SK-N-SH (cell line): ENCODE measurements at regions not wholly inside any gene's neighbourhood (a gene's known extent, or its start where the extent isn't known, plus 50 kb on each side); places are given as distances from the start of the nearest gene placed in this dataset.
A peak's percentile ranks its signal among the peaks of the same experiment; 100 is the strongest.

Experiments
- CTCF ChIA-PET: fragments of 300-600, 350-600 bp; formaldehyde crosslinking; extraction: SDS; loops from one replicate; lab custom pipeline; 2021; lab: Yijun Ruan, JAX
- POLR2A ChIA-PET: fragments of 350-600 bp; sonication (Branson Sonifier 250); formaldehyde crosslinking; extraction: SDS; loops from one replicate; lab custom pipeline; 2020; ENCODE audit warnings: antibody characterized with exemption, inconsistent platforms; lab: Yijun Ruan, JAX
- DNase-seq: peaks from one replicate; pipeline ENCODE4 v3.0.0; 2012
- H2AFZ ChIP-seq: fragments of 200-600 bp; sonication (generic); 2 replicates; pipeline ENCODE4 v1.8.1; 2016; ENCODE audit warnings: antibody characterized with exemption, mild to moderate bottlenecking, low read depth
- H3F3A ChIP-seq: fragments of 200-600 bp; sonication (generic); replicated peaks from 2 replicates; pipeline ENCODE3; 2016; ENCODE audit warnings: antibody characterized with exemption, mild to moderate bottlenecking; ENCODE audit not compliant: insufficient read depth
- H3K27ac ChIP-seq, 2 experiments: fragments of 200-500 bp in 1 of 2; fragments of 200-600 bp in 1 of 2; sonication (Bioruptor generic) in 1 of 2; sonication (generic), shearing (Covaris generic) in 1 of 2; 2 replicates each; pipeline versions ENCODE4 v1.5.1 to v1.6.1; 2014 to 2016; ENCODE audit warnings: low read depth in 2 of 2, inconsistent platforms in 1 of 2, low read length in 1 of 2, mild to moderate bottlenecking in 1 of 2, mixed read lengths in 1 of 2
- H3K27me3 ChIP-seq: fragments of 200-600 bp; sonication (generic), shearing (Covaris generic); 2 replicates; pipeline ENCODE4 v1.6.1; 2016; ENCODE audit warnings: mixed run types; ENCODE audit not compliant: insufficient read depth
- H3K36me3 ChIP-seq, 2 experiments: fragments of 200-500 bp in 1 of 2; fragments of 200-600 bp in 1 of 2; sonication (Bioruptor generic) in 1 of 2; sonication (generic) in 1 of 2; replicated peaks in 1 of 2; 2 replicates each; pipeline versions ENCODE3 to v1.5.1; 2014 to 2016; ENCODE audit warnings: low read length in 1 of 2, mild to moderate bottlenecking in 1 of 2; ENCODE audit not compliant: insufficient read depth in 2 of 2, control insufficient read depth in 1 of 2
- H3K4me1 ChIP-seq, 2 experiments: fragments of 200-500 bp in 1 of 2; fragments of 200-600 bp in 1 of 2; sonication (Bioruptor generic) in 1 of 2; sonication (generic), shearing (Covaris generic) in 1 of 2; 2 replicates each; pipeline versions ENCODE4 v1.5.1 to v1.6.1; 2014 to 2016; ENCODE audit warnings: low read depth in 1 of 2, low read length in 1 of 2, mixed run types in 1 of 2; ENCODE audit not compliant: insufficient read depth in 2 of 2, control insufficient read depth in 1 of 2
- H3K4me2 ChIP-seq: fragments of 200-600 bp; sonication (generic), shearing (Covaris generic); 2 replicates; pipeline ENCODE4 v1.6.1; 2017; ENCODE audit warnings: mixed run types
- H3K4me3 ChIP-seq, 2 experiments: fragments of 200-500 bp in 1 of 2; fragments of 200-600 bp in 1 of 2; sonication (Bioruptor generic) in 1 of 2; sonication (generic), shearing (Covaris generic) in 1 of 2; 2 replicates each; pipeline versions ENCODE4 v1.5.1 to v1.8.1; 2014 to 2016; ENCODE audit warnings: low read depth in 2 of 2, inconsistent platforms in 1 of 2, low read length in 1 of 2, mild to moderate bottlenecking in 1 of 2, mixed read lengths in 1 of 2, moderate library complexity in 1 of 2
- H3K79me2 ChIP-seq: fragments of 200-600 bp; sonication (generic); 2 replicates; pipeline ENCODE4 v1.8.1; 2017; ENCODE audit warnings: mild to moderate bottlenecking; ENCODE audit not compliant: insufficient read depth
- H3K9ac ChIP-seq: fragments of 200-600 bp; sonication (generic); 2 replicates; pipeline ENCODE4 v1.6.1; 2017; ENCODE audit warnings: mixed run types
- H3K9me2 ChIP-seq: fragments of 200-600 bp; sonication (generic); 2 replicates; pipeline ENCODE4 v1.6.1; 2017; ENCODE audit warnings: mixed run types
- H3K9me3 ChIP-seq: fragments of 200-600 bp; sonication (generic); 2 replicates; pipeline ENCODE4 v1.6.1; 2017; ENCODE audit warnings: mixed run types, mild to moderate bottlenecking, moderate library complexity
- H4K20me1 ChIP-seq: fragments of 200-600 bp; sonication (generic); 2 replicates; pipeline ENCODE4 v1.6.1; 2017; ENCODE audit warnings: mild to moderate bottlenecking, mixed run types; ENCODE audit not compliant: insufficient read depth
- CHD2 ChIP-seq: fragments of 150-350 bp; IDR thresholded peaks from 2 replicates; pipeline ENCODE4 v1.6.1; 2018; ENCODE audit warnings: low read length; ENCODE audit not compliant: partially characterized antibody
- ELF1 ChIP-seq: IDR thresholded peaks from 2 replicates; pipeline ENCODE4 v1.4.0; 2012
- EP300 ChIP-seq, 2 experiments: IDR thresholded peaks; 2 replicates each; pipeline versions ENCODE4 v1.4.0 to v1.6.1; 2012; ENCODE audit warnings: borderline replicate concordance in 1 of 2, low read depth in 1 of 2, low read length in 1 of 2
- FOSL2 ChIP-seq: IDR thresholded peaks from 2 replicates; pipeline ENCODE4 v1.4.0; 2012; ENCODE audit warnings: low read depth, mild to moderate bottlenecking, moderate library complexity, borderline replicate concordance
- JUND ChIP-seq: IDR thresholded peaks from 2 replicates; pipeline ENCODE4 v1.4.0; 2012
- NRF1 ChIP-seq: IDR thresholded peaks from 2 replicates; pipeline ENCODE4 v1.6.1; 2012; ENCODE audit warnings: low read depth, mild to moderate bottlenecking, low read length
- PBX3 ChIP-seq: IDR thresholded peaks from 2 replicates; pipeline ENCODE4; 2012
- POLR2AphosphoS5 ChIP-seq: IDR thresholded peaks from 2 replicates; pipeline ENCODE4 v1.6.1; 2012; ENCODE audit warnings: low read depth, low read length
- RAD21 ChIP-seq: IDR thresholded peaks from 2 replicates; pipeline ENCODE4 v1.6.1; 2012; ENCODE audit warnings: mild to moderate bottlenecking, low read length
- RFX5 ChIP-seq: IDR thresholded peaks from 2 replicates; pipeline ENCODE4 v1.6.1; 2012; ENCODE audit warnings: mild to moderate bottlenecking, improper control_type of control experiment, low read length
- TCF12 ChIP-seq: IDR thresholded peaks from 2 replicates; pipeline ENCODE4 v1.4.0; 2012
- TEAD4 ChIP-seq: IDR thresholded peaks from 2 replicates; pipeline ENCODE4 v1.4.0; 2012; ENCODE audit warnings: mild to moderate bottlenecking, borderline replicate concordance; ENCODE audit not compliant: insufficient read depth
- USF2 ChIP-seq: fragments of 150-350 bp; IDR thresholded peaks from 2 replicates; pipeline ENCODE4 v1.6.1; 2017; ENCODE audit warnings: antibody characterized with exemption, low read length, low read depth, borderline replicate concordance
- WGBS: methylation state at CpG from one replicate; pipeline ENCODE4 v1.1.6; 2017; ENCODE audit warnings: low lambda C conversion rate; 5-methylcytosine and 5-hydroxymethylcytosine counted together
- TF ChIP-seq, protein P1 (sequence below): IDR thresholded peaks from 2 replicates; pipeline ENCODE4 v1.6.1; 2012; ENCODE audit warnings: mild to moderate bottlenecking, low read depth, low read length, moderate library complexity
- TF ChIP-seq, protein P2 (sequence below): IDR thresholded peaks from 2 replicates; pipeline ENCODE4 v1.4.0; 2012; ENCODE audit warnings: low read depth, borderline replicate concordance
- TF ChIP-seq, protein P3 (sequence below): fragments of 150-350 bp; IDR thresholded peaks from 2 replicates; pipeline ENCODE4 v1.6.1; 2016; ENCODE audit warnings: mild to moderate bottlenecking, low read depth, low read length
- TF ChIP-seq, protein P4 (sequence below): IDR thresholded peaks from 2 replicates; pipeline ENCODE4 v1.4.0; 2012; ENCODE audit warnings: low read depth

DNA sequence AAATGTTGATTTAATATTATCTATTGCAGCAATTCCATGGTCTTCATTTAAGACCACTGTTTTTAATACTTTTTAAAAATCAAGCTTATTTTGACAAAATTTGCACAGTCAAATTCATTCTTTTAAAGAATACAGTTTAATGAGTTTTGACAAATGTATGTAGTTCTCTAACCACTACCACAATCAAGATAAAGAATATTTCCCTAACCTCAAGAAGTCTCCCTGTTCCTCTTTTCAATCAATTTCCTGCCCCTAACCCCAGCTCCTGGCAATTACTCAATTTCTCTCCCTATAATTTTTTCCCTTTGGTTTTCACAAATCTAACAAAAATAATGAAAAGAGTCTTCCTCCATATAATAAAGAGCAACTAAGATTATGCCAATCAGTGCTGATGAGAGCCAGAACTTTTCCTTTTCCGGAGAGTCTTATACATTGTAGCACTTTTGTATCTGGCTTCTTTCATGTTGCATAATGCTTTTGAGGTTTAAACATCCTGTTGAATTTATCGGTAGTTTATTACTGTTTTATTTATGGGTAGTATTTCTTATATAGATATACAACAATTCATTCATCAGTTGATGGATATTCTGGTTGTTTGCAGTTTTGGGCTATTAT lies 231.7 kb downstream of the AASDHPPT start:
- Histone ChIP-seq H3K27me3 (no peaks in the 10 kb centered on the region), H3K4me1 (no peaks in the 10 kb centered on the region; a peak in 1 of 4 replicates), H4K20me1 (no peaks in the 10 kb centered on the region), H3K9me3 (no peaks in the 10 kb centered on the region), H3K9me2 (no peaks in the 10 kb centered on the region), H3K4me3 (no peak overlapping the region), H3K9ac (no peak overlapping the region), H3K36me3 (no peaks in the 10 kb centered on the region), H3K79me2 (no peaks in the 10 kb centered on the region), H3K4me2 (no peak overlapping the region), H3K27ac (no peak overlapping the region), H3F3A (no peaks in the 10 kb centered on the region), H2AFZ (no peak overlapping the region)
- POLR2A ChIA-PET: no interaction called here
- TF ChIP-seq PBX3: peak; percentile 27; the same call in 1 of the 2 replicates
- peak; percentile 63 for TF ChIP-seq TCF12
- TF ChIP-seq TEAD4: no peak
- TF ChIP-seq RFX5: no peak
- TF ChIP-seq EP300 (IDR thresholded peaks at IDR 0.05; ENCODE audit: borderline replicate concordance in 1 of 2, low read depth in 1 of 2, low read length in 1 of 2): peak in 1 of 2 experiments; percentile 8; a peak in 1 of 4 replicates
- no peak for TF ChIP-seq FOSL2
- no peak for DNase-seq
- WGBS: 27% methylated on average over 2 of the region's 2 CpGs
- CTCF ChIA-PET: no interaction called here

- Histone ChIP-seq H4K20me1 (no peaks in the 10 kb centered on the region), H3K79me2 (no peaks in the 10 kb centered on the region), H3K9ac (no peak overlapping the region), H3K36me3 (no peaks in the 10 kb centered on the region), H3K4me2 (no peak overlapping the region), H2AFZ (no peak overlapping the region), H3K27me3 (no peaks in the 10 kb centered on the region)
- DNase-seq: no peak
- POLR2A ChIA-PET: no interaction called here
- 48% methylated on average over 3 of the region's 3 CpGs for WGBS
- TF ChIP-seq ELF1: no peak
- TF ChIP-seq, protein P1, sequence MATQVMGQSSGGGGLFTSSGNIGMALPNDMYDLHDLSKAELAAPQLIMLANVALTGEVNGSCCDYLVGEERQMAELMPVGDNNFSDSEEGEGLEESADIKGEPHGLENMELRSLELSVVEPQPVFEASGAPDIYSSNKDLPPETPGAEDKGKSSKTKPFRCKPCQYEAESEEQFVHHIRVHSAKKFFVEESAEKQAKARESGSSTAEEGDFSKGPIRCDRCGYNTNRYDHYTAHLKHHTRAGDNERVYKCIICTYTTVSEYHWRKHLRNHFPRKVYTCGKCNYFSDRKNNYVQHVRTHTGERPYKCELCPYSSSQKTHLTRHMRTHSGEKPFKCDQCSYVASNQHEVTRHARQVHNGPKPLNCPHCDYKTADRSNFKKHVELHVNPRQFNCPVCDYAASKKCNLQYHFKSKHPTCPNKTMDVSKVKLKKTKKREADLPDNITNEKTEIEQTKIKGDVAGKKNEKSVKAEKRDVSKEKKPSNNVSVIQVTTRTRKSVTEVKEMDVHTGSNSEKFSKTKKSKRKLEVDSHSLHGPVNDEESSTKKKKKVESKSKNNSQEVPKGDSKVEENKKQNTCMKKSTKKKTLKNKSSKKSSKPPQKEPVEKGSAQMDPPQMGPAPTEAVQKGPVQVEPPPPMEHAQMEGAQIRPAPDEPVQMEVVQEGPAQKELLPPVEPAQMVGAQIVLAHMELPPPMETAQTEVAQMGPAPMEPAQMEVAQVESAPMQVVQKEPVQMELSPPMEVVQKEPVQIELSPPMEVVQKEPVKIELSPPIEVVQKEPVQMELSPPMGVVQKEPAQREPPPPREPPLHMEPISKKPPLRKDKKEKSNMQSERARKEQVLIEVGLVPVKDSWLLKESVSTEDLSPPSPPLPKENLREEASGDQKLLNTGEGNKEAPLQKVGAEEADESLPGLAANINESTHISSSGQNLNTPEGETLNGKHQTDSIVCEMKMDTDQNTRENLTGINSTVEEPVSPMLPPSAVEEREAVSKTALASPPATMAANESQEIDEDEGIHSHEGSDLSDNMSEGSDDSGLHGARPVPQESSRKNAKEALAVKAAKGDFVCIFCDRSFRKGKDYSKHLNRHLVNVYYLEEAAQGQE: no peak
- no peak for TF ChIP-seq CHD2
- no peak for TF ChIP-seq JUND
- TF ChIP-seq, protein P2, sequence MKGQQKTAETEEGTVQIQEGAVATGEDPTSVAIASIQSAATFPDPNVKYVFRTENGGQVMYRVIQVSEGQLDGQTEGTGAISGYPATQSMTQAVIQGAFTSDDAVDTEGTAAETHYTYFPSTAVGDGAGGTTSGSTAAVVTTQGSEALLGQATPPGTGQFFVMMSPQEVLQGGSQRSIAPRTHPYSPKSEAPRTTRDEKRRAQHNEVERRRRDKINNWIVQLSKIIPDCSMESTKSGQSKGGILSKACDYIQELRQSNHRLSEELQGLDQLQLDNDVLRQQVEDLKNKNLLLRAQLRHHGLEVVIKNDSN: no peak
- no peak for TF ChIP-seq NRF1
- TF ChIP-seq, protein P3, sequence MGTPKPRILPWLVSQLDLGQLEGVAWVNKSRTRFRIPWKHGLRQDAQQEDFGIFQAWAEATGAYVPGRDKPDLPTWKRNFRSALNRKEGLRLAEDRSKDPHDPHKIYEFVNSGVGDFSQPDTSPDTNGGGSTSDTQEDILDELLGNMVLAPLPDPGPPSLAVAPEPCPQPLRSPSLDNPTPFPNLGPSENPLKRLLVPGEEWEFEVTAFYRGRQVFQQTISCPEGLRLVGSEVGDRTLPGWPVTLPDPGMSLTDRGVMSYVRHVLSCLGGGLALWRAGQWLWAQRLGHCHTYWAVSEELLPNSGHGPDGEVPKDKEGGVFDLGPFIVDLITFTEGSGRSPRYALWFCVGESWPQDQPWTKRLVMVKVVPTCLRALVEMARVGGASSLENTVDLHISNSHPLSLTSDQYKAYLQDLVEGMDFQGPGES: no peak
- TF ChIP-seq, protein P4, sequence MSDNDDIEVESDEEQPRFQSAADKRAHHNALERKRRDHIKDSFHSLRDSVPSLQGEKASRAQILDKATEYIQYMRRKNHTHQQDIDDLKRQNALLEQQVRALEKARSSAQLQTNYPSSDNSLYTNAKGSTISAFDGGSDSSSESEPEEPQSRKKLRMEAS: no peak
- TF ChIP-seq POLR2AphosphoS5: no peak
- TF ChIP-seq RAD21: no peak
- no peak for TF ChIP-seq RFX5
- TF ChIP-seq USF2: no peak
- TF ChIP-seq, all 33 proteins: peak for 0
- no peak overlapping the region for H3K27ac ChIP-seq
- no peak overlapping the region for H3K4me3 ChIP-seq
- H3K4me1 ChIP-seq: no peaks in the 10 kb centered on the region; a peak in 1 of 4 replicates
- H3K9me3 ChIP-seq: no peaks in the 10 kb centered on the region
- H3F3A ChIP-seq: no peaks in the 10 kb centered on the region
- CTCF ChIA-PET: no interaction called here
- H3K9me2 ChIP-seq: no peaks in the 10 kb centered on the region
These were observed 234.2 kb downstream of the AASDHPPT start for GRCh38 chr11:106311531-106312230.
